H1 (cell line): ENCODE measurements at regions not wholly inside any gene's neighbourhood (a gene's known extent, or its start where the extent isn't known, plus 50 kb on each side); places are given as distances from the start of the nearest gene placed in this dataset.

Experiments used
- JUND ChIP-seq: IDR thresholded peaks from 2 replicates; pipeline ENCODE4 v1.6.1; 2011; ENCODE audit warnings: mild to moderate bottlenecking, improper control_type of control experiment, low read length
- SAP30 ChIP-seq: fragments of 300-600 bp; sonication (generic); IDR thresholded peaks from 2 replicates; pipeline ENCODE4 v1.7.1; 2012; ENCODE audit warnings: low read length, moderate library complexity, mild to moderate bottlenecking, inconsistent platforms; ENCODE audit not compliant: insufficient read depth, insufficient replicate concordance
- SIX5 ChIP-seq: IDR thresholded peaks from 2 replicates; pipeline ENCODE4 v1.6.1; 2011; ENCODE audit warnings: mild to moderate bottlenecking, low read depth, low read length
- TCF12 ChIP-seq: IDR thresholded peaks from 2 replicates; pipeline ENCODE4 v1.6.1; 2011; ENCODE audit warnings: low read depth, mild to moderate bottlenecking, low read length

DNA sequence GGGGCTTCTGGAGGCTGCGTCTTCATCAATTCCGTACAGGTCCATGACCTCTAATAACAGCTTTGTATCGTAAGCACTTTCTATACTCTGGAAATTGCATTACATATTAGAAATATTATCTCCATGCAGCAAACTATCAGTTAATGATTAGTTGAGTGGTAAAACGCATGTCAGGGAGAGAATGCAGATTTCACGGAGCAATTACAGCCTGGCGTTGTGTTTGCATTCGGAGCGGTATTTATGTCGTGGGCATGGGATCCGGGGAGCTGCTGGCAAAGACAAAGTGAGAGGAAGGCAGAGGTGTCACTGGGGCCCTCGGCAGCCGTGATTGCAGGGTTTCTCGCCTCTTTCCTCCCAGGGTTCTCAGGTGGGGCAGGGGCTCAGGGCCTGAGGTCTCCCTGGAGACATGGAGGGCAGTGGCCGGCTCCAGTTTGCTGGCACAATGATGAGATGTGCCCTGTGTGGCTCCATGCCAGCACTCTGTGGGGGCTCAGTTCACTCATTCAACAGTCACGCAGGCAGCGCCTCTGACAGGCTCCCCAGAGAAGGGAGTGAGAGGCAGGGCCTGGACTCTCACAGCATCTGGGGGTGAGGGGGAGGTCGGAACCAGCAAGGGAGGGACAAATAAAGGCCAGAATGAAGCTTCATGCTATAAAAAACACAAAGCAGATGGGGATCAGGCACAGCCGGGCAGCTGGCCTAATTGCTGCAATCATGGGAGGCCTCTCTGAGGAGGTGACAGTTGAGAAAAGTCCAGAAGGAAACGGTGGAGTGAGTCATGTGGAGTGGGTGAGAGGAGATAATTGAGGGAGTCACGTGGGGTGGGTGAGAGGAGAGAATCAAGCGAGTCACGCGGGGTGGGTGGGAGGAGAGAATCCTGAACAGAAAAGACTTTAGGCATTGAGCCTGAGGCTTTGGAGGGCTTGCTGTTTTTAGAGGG is 1002.7 kb downstream of the BRD1 start (continued):
- TF ChIP-seq SAP30 = no peak
- no peak for TF ChIP-seq SIX5
- TF ChIP-seq JUND = no peak
- TF ChIP-seq TCF12 = no peak
